ENCODE measurements at regions not wholly inside any gene's neighbourhood (a gene's known extent, or its start where the extent isn't known, plus 50 kb on each side); places are given as distances from the start of the nearest gene placed in this dataset.

GRCh38 chr9:110110154-110110553 lies 97.8 kb downstream of the C9orf152 start:
- H3K27ac Mint-ChIP-seq: peak overlapping the region; percentile 74
- H3K4me3 ChIP-seq (ENCODE audit: control extremely low read depth in 1 of 5, extremely low read depth in 1 of 5, insufficient read depth in 1 of 5, low read depth in 2 of 5, low read length in 4 of 5): no peak overlapping the region
- ChIA-PET CTCF (interaction anchor here (0.7 to 4.1 kb wide), 7 partner anchors 16 to 206 kb away, joined by 3 to 20 read pairs (median 4); no protein-coding TSS in a partner anchor), POLR2A (interaction anchor here (0.7 kb wide), 1 partner anchor 12 kb away, joined by 5 read pairs; no protein-coding TSS in a partner anchor)
- no peaks in the 10 kb centered on the region for H3K27me3 Mint-ChIP-seq
- H3K9me3 Mint-ChIP-seq (ENCODE audit: insufficient read depth): no peaks in the 10 kb centered on the region
- peaks cover 100% of the 10 kb centered on the region for H3K79me2 ChIP-seq (ENCODE audit: control insufficient read depth, insufficient read depth, low read length)
- ATAC-seq (ENCODE audit: low read depth): peak; percentile 70
- H3K36me3 ChIP-seq (replicated peaks in 1 of 2; ENCODE audit: control extremely low read depth in 1 of 2, control insufficient read depth in 1 of 2, extremely low read depth in 1 of 2, insufficient read depth in 2 of 2, low read length in 1 of 2): peaks cover 3 to 12% of the 10 kb centered on the region in 2 experiments
- H3K9ac ChIP-seq (ENCODE audit: low read length): no peak overlapping the region
- H4K20me1 ChIP-seq (ENCODE audit: control insufficient read depth, insufficient read depth, low read length, poor library complexity, severe bottlenecking): peaks cover 59% of the 10 kb centered on the region
- no peaks in the 10 kb centered on the region for H3K27me3 ChIP-seq (replicated peaks in 1 of 4; ENCODE audit: control extremely low read depth in 1 of 4, control insufficient read depth in 3 of 4, insufficient read depth in 4 of 4, low read length in 3 of 4)
- DNase-seq: peak; percentile 61
- H3K27ac ChIP-seq (ENCODE audit: low read length in 2 of 2): peak overlapping the region; percentile 38 to 84
- H3K4me2 ChIP-seq (replicated peaks; ENCODE audit: low read depth, low read length, poor library complexity, severe bottlenecking): peak overlapping the region; percentile 59
- peak overlapping the region; percentile 52 for H3K4me3 Mint-ChIP-seq
- intact Hi-C loops (cut with micrococcal nuclease): loop anchor here (2.0 to 5.0 kb wide), 2 partner anchors 19 to 42 kb away; no protein-coding TSS in a partner anchor
- WGBS (ENCODE audit: insufficient coverage): 0% methylated on average over 1 of the region's 2 CpGs
- H3K4me1 Mint-ChIP-seq: peaks cover 73% of the 10 kb centered on the region
- no peak for TF ChIP-seq CTCF (IDR thresholded peaks at IDR 0.05)
- H3K4me1 ChIP-seq (ENCODE audit: control insufficient read depth in 2 of 2, insufficient read depth in 2 of 2, low read length in 2 of 2): peaks cover 73 to 82% of the 10 kb centered on the region in 2 donors
- H2AFZ ChIP-seq (ENCODE audit: insufficient read depth, low read depth, low read length, poor library complexity, severe bottlenecking): no peak overlapping the region
- H3K9me3 ChIP-seq (ENCODE audit: control extremely low read depth in 1 of 3, control insufficient read depth in 2 of 3, insufficient read depth in 1 of 3, low read length in 2 of 3): peaks cover 0 to 3% (median 0%) of the 10 kb centered on the region in 3 donors

DNA sequence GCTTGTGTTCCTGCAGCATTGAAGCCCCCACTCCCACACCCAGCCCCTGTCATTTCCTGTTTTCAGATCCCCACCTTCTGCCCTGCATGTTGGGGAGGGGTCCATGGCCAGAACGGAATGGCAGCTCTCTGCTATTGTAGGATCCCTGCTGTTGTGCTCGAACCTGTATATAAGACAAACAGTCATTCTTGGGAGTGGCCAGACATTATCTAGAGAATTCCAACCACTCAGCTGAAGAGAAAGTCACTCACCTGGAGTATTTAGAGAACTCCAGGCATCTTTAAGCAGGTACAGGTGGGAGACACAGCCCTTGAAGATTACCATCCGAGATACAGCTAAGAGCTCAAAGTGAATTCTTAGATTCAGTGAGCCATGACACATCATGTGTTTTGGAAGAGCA lies 96.1 kb downstream of the C9orf152 start:
- CTCF ChIA-PET: interaction anchor here (0.7 to 4.1 kb wide), 6 partner anchors 12 to 208 kb away, joined by 3 to 20 read pairs (median 4); no protein-coding TSS in a partner anchor
- POLR2A ChIA-PET: no interaction called here
- H3K4me2 ChIP-seq (replicated peaks; ENCODE audit: low read depth, low read length, poor library complexity, severe bottlenecking): peak overlapping the region; percentile 50
- 78% methylated on average over 1 of the region's 3 CpGs for WGBS (ENCODE audit: insufficient coverage)
- DNase-seq (no peak), ATAC-seq (ENCODE audit: low read depth) (no peak)
- Mint-ChIP-seq H3K27ac (peak overlapping the region; percentile 54), H3K27me3 (no peaks in the 10 kb centered on the region), H3K9me3 (ENCODE audit: insufficient read depth) (no peaks in the 10 kb centered on the region), H3K4me3 (peak overlapping the region; percentile 69), H3K4me1 (peaks cover 70% of the 10 kb centered on the region)
- H3K79me2 ChIP-seq (ENCODE audit: control insufficient read depth, insufficient read depth, low read length): peaks cover 100% of the 10 kb centered on the region
- H3K36me3 ChIP-seq (replicated peaks in 1 of 2; ENCODE audit: control extremely low read depth in 1 of 2, control insufficient read depth in 1 of 2, extremely low read depth in 1 of 2, insufficient read depth in 2 of 2, low read length in 1 of 2): peaks cover 0 to 19% of the 10 kb centered on the region in 2 experiments
- peaks cover 0 to 3% (median 0%) of the 10 kb centered on the region in 3 donors for H3K9me3 ChIP-seq (ENCODE audit: control extremely low read depth in 1 of 3, control insufficient read depth in 2 of 3, insufficient read depth in 1 of 3, low read length in 2 of 3)
- peaks cover 59% of the 10 kb centered on the region for H4K20me1 ChIP-seq (ENCODE audit: control insufficient read depth, insufficient read depth, low read length, poor library complexity, severe bottlenecking)
- no peak for TF ChIP-seq CTCF (IDR thresholded peaks at IDR 0.05)
- TF ChIP-seq EZH2 (IDR thresholded peaks at IDR 0.05; ENCODE audit: borderline replicate concordance, insufficient read depth, low read depth, low read length, poor library complexity, severe bottlenecking): no peak
- H3K27me3 ChIP-seq (replicated peaks in 1 of 4; ENCODE audit: control extremely low read depth in 1 of 4, control insufficient read depth in 3 of 4, insufficient read depth in 4 of 4, low read length in 3 of 4): no peaks in the 10 kb centered on the region
- peak overlapping the region in 1 of 5 experiments; percentile 27 for H3K4me3 ChIP-seq (ENCODE audit: control extremely low read depth in 1 of 5, extremely low read depth in 1 of 5, insufficient read depth in 1 of 5, low read depth in 2 of 5, low read length in 4 of 5)
- intact Hi-C loops (cut with micrococcal nuclease): loop anchor here (2.0 to 5.0 kb wide), 2 partner anchors 17 to 40 kb away; no protein-coding TSS in a partner anchor
- H3K27ac ChIP-seq (ENCODE audit: low read length in 2 of 2): peak overlapping the region; percentile 26 to 66
- H3K9ac ChIP-seq (ENCODE audit: low read length): no peak overlapping the region
- no peak overlapping the region for H2AFZ ChIP-seq (ENCODE audit: insufficient read depth, low read depth, low read length, poor library complexity, severe bottlenecking)
- H3K4me1 ChIP-seq (ENCODE audit: control insufficient read depth in 2 of 2, insufficient read depth in 2 of 2, low read length in 2 of 2): peaks cover 59 to 80% of the 10 kb centered on the region in 2 donors

Data from B cell (primary cell).